Astrocyte (in vitro differentiated cells and primary cell): ENCODE measurements at regions not wholly inside any gene's neighbourhood (a gene's known extent, or its start where the extent isn't known, plus 50 kb on each side); places are given as distances from the start of the nearest gene placed in this dataset.

ENCODE experiments used
- DNase-seq: peaks from one replicate; pipeline ENCODE4 v3.0.0-alpha.2; 2010; ENCODE audit warnings: low read depth
- FAIRE-seq: peaks from 2 replicates; lab custom pipeline; 2011; peaks lifted over from hg19 to GRCh38; lab: Jason Lieb, UNC
- H2AFZ ChIP-seq: 2 replicates; pipeline ENCODE4 v1.6.0; 2012; ENCODE audit warnings: low read depth, low read length, inconsistent platforms
- H3K27ac ChIP-seq: 2 replicates; pipeline ENCODE4 v1.5.1; 2011; ENCODE audit warnings: low read depth, low read length, inconsistent platforms
- H3K27me3 ChIP-seq: 2 replicates; pipeline ENCODE4 v1.6.0; 2011; ENCODE audit warnings: low read length, inconsistent platforms; ENCODE audit not compliant: insufficient read depth
- H3K36me3 ChIP-seq: 2 replicates; pipeline ENCODE4 v1.5.1; 2011; ENCODE audit warnings: low read length, inconsistent platforms; ENCODE audit not compliant: insufficient read depth
- H3K4me1 ChIP-seq: 2 replicates; pipeline ENCODE4 v1.5.1; 2011; ENCODE audit warnings: low read length, inconsistent platforms; ENCODE audit not compliant: insufficient read depth
- H3K4me2 ChIP-seq: 2 replicates; pipeline ENCODE4 v1.6.0; 2012; ENCODE audit warnings: low read length, inconsistent platforms
- H3K4me3 ChIP-seq: 2 replicates; pipeline ENCODE4 v1.5.1; 2011; ENCODE audit warnings: low read depth, mild to moderate bottlenecking, low read length, inconsistent platforms; ENCODE audit not compliant: insufficient read depth
- H3K79me2 ChIP-seq: 2 replicates; pipeline ENCODE4 v1.6.0; 2012; ENCODE audit warnings: mild to moderate bottlenecking, low read length, inconsistent platforms; ENCODE audit not compliant: insufficient read depth
- H3K9ac ChIP-seq: 2 replicates; pipeline ENCODE4 v1.6.0; 2012; ENCODE audit warnings: mild to moderate bottlenecking, low read length, inconsistent platforms
- H3K9me3 ChIP-seq: 2 replicates; pipeline ENCODE4 v1.5.1; 2012; ENCODE audit warnings: low read depth, mild to moderate bottlenecking, low read length, inconsistent platforms; ENCODE audit not compliant: insufficient read depth
- H4K20me1 ChIP-seq: 2 replicates; pipeline ENCODE4 v1.6.0; 2012; ENCODE audit warnings: low read length, inconsistent platforms; ENCODE audit not compliant: insufficient read depth
- H3K27ac Mint-ChIP-seq: one replicate; pipeline ENCODE4 v1.8.0; 2021; ENCODE audit warnings: mild to moderate bottlenecking, mixed read lengths; ENCODE audit not compliant: unreplicated experiment
- H3K27me3 Mint-ChIP-seq: one replicate; pipeline ENCODE4 v1.8.0; 2021; ENCODE audit warnings: low read depth, mixed read lengths; ENCODE audit not compliant: unreplicated experiment
- H3K36me3 Mint-ChIP-seq: one replicate; pipeline ENCODE4 v1.8.0; 2021; ENCODE audit warnings: low read depth, mixed read lengths; ENCODE audit not compliant: unreplicated experiment
- H3K4me1 Mint-ChIP-seq: one replicate; pipeline ENCODE4 v1.8.0; 2021; ENCODE audit warnings: low read depth, mixed read lengths; ENCODE audit not compliant: unreplicated experiment
- H3K4me3 Mint-ChIP-seq: one replicate; pipeline ENCODE4 v1.8.0; 2021; ENCODE audit warnings: mild to moderate bottlenecking, moderate library complexity, mixed read lengths; ENCODE audit not compliant: unreplicated experiment
- H3K9me3 Mint-ChIP-seq: one replicate; pipeline ENCODE4 v1.8.0; 2021; ENCODE audit warnings: mild to moderate bottlenecking, mixed read lengths; ENCODE audit not compliant: unreplicated experiment
- CTCF ChIP-seq: IDR thresholded peaks from 2 replicates; pipeline ENCODE4 v1.5.1; 2011; ENCODE audit warnings: low read depth, mild to moderate bottlenecking, inconsistent platforms, low read length, moderate library complexity; ENCODE audit not compliant: insufficient read depth
- EZH2 ChIP-seq: IDR thresholded peaks from 2 replicates; pipeline ENCODE4 v1.6.1; 2012; ENCODE audit warnings: mild to moderate bottlenecking, low read length, inconsistent platforms; ENCODE audit not compliant: insufficient read depth

DNA sequence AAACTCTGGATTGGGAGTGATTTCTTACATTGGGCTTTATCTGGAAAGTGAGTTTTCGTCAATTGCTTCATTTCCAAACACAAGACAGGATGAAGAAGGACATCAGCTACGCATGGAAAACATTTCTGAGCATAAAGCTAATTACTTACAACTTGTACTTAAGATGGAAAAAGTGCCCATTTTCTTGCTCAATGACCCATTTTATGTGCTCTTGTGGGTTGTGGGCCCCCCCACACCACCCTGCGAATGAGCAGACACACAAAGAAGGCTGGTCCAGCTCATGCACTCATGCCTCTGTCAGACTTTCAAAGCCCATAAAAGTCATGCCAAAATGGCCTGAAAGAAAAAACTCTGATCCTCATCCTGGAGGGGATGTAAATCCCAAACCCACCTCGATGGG is 663.0 kb downstream of the AJAP1 start:
- Mint-ChIP-seq H3K4me1 (no peaks in the 10 kb centered on the region), H3K27ac (no peak overlapping the region), H3K36me3 (no peaks in the 10 kb centered on the region), H3K4me3 (no peak overlapping the region), H3K9me3 (no peaks in the 10 kb centered on the region), H3K27me3 (peaks cover 21% of the 10 kb centered on the region)
- no peak overlapping the region for H3K4me2 ChIP-seq
- no peak overlapping the region for H3K4me3 ChIP-seq
- H3K9ac ChIP-seq = no peak overlapping the region
- no peaks in the 10 kb centered on the region for H3K4me1 ChIP-seq
- H4K20me1 ChIP-seq = no peaks in the 10 kb centered on the region
- H3K9me3 ChIP-seq = no peaks in the 10 kb centered on the region
- H3K27me3 ChIP-seq = no peaks in the 10 kb centered on the region
- H2AFZ ChIP-seq = no peak overlapping the region
- no peaks in the 10 kb centered on the region for H3K36me3 ChIP-seq
- no peak for FAIRE-seq
- DNase-seq = no peak
- H3K79me2 ChIP-seq = no peaks in the 10 kb centered on the region
- H3K27ac ChIP-seq = no peak overlapping the region
- no peak for TF ChIP-seq EZH2
- no peak for TF ChIP-seq CTCF

- H2AFZ ChIP-seq = no peak overlapping the region
- no peak overlapping the region for H3K27ac ChIP-seq
- H3K4me3 ChIP-seq = no peak overlapping the region
- no peaks in the 10 kb centered on the region for H3K9me3 Mint-ChIP-seq
- no peaks in the 10 kb centered on the region for H3K4me1 ChIP-seq
- H3K9ac ChIP-seq = no peak overlapping the region
- no peak overlapping the region for H3K4me3 Mint-ChIP-seq
- no peaks in the 10 kb centered on the region for H3K9me3 ChIP-seq
- peaks cover 34% of the 10 kb centered on the region for H3K27me3 Mint-ChIP-seq
- H3K36me3 Mint-ChIP-seq = no peaks in the 10 kb centered on the region
- no peaks in the 10 kb centered on the region for H3K36me3 ChIP-seq
- TF ChIP-seq CTCF = no peak
- TF ChIP-seq EZH2 = no peak
- no peak overlapping the region for H3K4me2 ChIP-seq
- no peaks in the 10 kb centered on the region for H3K4me1 Mint-ChIP-seq
- no peaks in the 10 kb centered on the region for H3K79me2 ChIP-seq
- FAIRE-seq = no peak
- H3K27ac Mint-ChIP-seq = no peak overlapping the region
- H3K27me3 ChIP-seq = no peaks in the 10 kb centered on the region
- no peak for DNase-seq
- no peaks in the 10 kb centered on the region for H4K20me1 ChIP-seq
Observed at GRCh38 chr1:5312862-5313261, 658.5 kb downstream of the AJAP1 start.

DNA sequence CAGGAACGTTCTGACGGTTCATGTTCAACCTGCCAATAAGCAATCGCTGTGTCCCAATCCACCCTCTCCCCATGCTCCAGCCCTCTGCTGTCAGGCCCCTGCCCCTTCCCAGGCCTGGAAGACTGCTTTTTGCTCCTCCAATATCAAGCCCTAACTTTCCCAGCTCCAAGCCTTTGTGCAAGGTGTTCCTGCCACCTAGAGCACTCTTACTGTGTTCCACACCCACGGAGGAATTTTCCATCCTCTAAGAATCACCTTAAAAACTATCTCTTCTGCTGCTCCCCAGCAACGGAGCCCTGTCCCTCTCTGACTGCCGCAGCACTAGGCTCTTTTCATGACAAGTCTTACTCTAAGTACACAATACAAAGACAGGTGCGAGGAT is 657.9 kb downstream of the AJAP1 start:
- Histone ChIP-seq H3K27ac (no peak overlapping the region), H3K4me1 (no peaks in the 10 kb centered on the region), H2AFZ (no peak overlapping the region), H3K9ac (no peak overlapping the region), H4K20me1 (no peaks in the 10 kb centered on the region), H3K4me3 (no peak overlapping the region), H3K27me3 (no peaks in the 10 kb centered on the region), H3K36me3 (no peaks in the 10 kb centered on the region), H3K79me2 (no peaks in the 10 kb centered on the region), H3K9me3 (no peaks in the 10 kb centered on the region), H3K4me2 (no peak overlapping the region)
- no peaks in the 10 kb centered on the region for H3K9me3 Mint-ChIP-seq
- no peak overlapping the region for H3K27ac Mint-ChIP-seq
- H3K36me3 Mint-ChIP-seq = no peaks in the 10 kb centered on the region
- H3K4me3 Mint-ChIP-seq = no peak overlapping the region
- H3K4me1 Mint-ChIP-seq = no peaks in the 10 kb centered on the region
- no peak for TF ChIP-seq EZH2
- no peak for TF ChIP-seq CTCF
- FAIRE-seq (no peak), DNase-seq (no peak)
- H3K27me3 Mint-ChIP-seq = peaks cover 36% of the 10 kb centered on the region
